Suppressor macrophage (primary cell): ENCODE measurements at regions not wholly inside any gene's neighbourhood (a gene's known extent, or its start where the extent isn't known, plus 50 kb on each side); places are given as distances from the start of the nearest gene placed in this dataset.
"Not testable (repeated sequence)": the region's sequence is repeated elsewhere in the genome, so short reads cannot be mapped to it uniquely, and the experiment has no call there.

ENCODE experiments used
- DNase-seq, 4 experiments: peaks; one replicate each; pipeline ENCODE4 v3.0.0-alpha.2; 2020 to 2022

- DNase-seq = peak in 2 of 4 experiments; percentile 3 to 13
Observed at GRCh38 chr4:100340512-100341485, 150.5 kb upstream of the DDIT4L start.

GRCh38 chr4:100339870-100340269, 149.6 kb upstream of the DDIT4L start:
- DNase-seq = no peak

- DNase-seq = not testable (repeated sequence)
Observed at GRCh38 chr4:100333491-100333890, 143.2 kb upstream of the DDIT4L start.

- DNase-seq = no peak
Observed at GRCh38 chr4:100317032-100317864, 127.0 kb upstream of the DDIT4L start.

GRCh38 chr4:100314057-100314456, 123.8 kb upstream of the DDIT4L start:
- DNase-seq = no peak

- no peak for DNase-seq
Observed at GRCh38 chr4:100312615-100313350, 122.5 kb upstream of the DDIT4L start.

GRCh38 chr4:100311181-100311580, 120.9 kb upstream of the DDIT4L start:
- DNase-seq = no peak

GRCh38 chr4:100306018-100306417, 115.8 kb upstream of the DDIT4L start:
- DNase-seq = no peak

GRCh38 chr4:100302061-100303026, 112.1 kb upstream of the DDIT4L start:
- no peak for DNase-seq

- no peak for DNase-seq
Observed at GRCh38 chr4:100299046-100299840, 109.0 kb upstream of the DDIT4L start.

GRCh38 chr4:100295792-100296191, 105.5 kb upstream of the DDIT4L start:
- no peak for DNase-seq

GRCh38 chr4:100294356-100294755, 104.1 kb upstream of the DDIT4L start:
- no peak for DNase-seq

GRCh38 chr4:100290585-100290984, 100.3 kb upstream of the DDIT4L start:
- DNase-seq = no peak

GRCh38 chr4:100289946-100290345, 99.7 kb upstream of the DDIT4L start:
- no peak for DNase-seq

GRCh38 chr4:100289530-100289888, 99.2 kb upstream of the DDIT4L start:
- no peak for DNase-seq

- DNase-seq = no peak
Observed at GRCh38 chr4:100288811-100289529, 98.7 kb upstream of the DDIT4L start.

GRCh38 chr4:100288161-100288560, 97.9 kb upstream of the DDIT4L start:
- DNase-seq = no peak

GRCh38 chr4:100287534-100287933, 97.3 kb upstream of the DDIT4L start:
- no peak for DNase-seq

GRCh38 chr4:100286636-100287035, 96.4 kb upstream of the DDIT4L start:
- DNase-seq = no peak

- no peak for DNase-seq
Observed at GRCh38 chr4:100285121-100285520, 94.9 kb upstream of the DDIT4L start.
